GM12874 (cell line): ENCODE measurements at regions not wholly inside any gene's neighbourhood (a gene's known extent, or its start where the extent isn't known, plus 50 kb on each side); places are given as distances from the start of the nearest gene placed in this dataset.

Source experiments
- TF ChIP-seq, protein P1 (sequence below): IDR thresholded peaks from 2 replicates; pipeline ENCODE4 v1.5.1; 2011; ENCODE audit warnings: low read depth, mild to moderate bottlenecking, control low read depth, low read length, moderate library complexity; ENCODE audit not compliant: insufficient read depth

DNA sequence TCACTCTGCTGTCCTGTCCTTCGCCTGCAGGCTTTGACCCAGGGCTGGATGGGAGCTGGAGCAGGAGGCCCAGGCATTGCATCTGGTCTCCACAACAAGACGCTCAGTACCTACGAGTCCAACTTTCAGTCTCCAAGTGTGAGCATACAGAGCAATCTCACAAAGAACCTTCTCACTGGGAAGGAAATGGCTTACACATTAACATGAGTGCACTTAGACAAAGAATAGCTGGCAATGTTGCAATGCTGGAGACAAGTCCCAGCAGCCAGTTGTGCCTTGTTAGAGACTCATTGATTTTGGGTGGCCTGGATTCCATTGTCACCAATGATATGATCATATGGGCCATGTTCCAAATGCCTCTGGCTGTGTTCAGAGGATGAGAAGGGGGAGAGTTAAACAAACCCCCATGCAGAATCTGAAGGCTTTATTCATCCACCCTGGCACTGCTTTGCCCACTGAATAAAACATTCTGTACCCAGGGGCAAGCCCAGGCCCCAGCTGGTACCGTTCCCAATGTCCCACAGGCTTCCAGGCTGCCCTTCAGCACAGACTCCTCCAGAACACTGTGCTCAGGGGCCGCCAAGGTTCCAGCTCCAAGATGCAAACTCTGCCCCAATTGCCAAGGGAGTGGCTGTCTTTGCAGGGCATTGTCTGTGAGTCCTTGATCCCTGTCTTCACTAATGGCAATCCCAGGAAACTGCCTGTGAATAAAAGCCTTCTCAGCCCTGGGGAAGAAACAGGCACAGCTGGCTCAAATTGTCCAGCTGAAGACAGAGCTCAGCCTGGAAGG lies 185.5 kb downstream of the HSD17B3 start:
- TF ChIP-seq, protein P1, sequence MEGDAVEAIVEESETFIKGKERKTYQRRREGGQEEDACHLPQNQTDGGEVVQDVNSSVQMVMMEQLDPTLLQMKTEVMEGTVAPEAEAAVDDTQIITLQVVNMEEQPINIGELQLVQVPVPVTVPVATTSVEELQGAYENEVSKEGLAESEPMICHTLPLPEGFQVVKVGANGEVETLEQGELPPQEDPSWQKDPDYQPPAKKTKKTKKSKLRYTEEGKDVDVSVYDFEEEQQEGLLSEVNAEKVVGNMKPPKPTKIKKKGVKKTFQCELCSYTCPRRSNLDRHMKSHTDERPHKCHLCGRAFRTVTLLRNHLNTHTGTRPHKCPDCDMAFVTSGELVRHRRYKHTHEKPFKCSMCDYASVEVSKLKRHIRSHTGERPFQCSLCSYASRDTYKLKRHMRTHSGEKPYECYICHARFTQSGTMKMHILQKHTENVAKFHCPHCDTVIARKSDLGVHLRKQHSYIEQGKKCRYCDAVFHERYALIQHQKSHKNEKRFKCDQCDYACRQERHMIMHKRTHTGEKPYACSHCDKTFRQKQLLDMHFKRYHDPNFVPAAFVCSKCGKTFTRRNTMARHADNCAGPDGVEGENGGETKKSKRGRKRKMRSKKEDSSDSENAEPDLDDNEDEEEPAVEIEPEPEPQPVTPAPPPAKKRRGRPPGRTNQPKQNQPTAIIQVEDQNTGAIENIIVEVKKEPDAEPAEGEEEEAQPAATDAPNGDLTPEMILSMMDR, result no peak

DNA sequence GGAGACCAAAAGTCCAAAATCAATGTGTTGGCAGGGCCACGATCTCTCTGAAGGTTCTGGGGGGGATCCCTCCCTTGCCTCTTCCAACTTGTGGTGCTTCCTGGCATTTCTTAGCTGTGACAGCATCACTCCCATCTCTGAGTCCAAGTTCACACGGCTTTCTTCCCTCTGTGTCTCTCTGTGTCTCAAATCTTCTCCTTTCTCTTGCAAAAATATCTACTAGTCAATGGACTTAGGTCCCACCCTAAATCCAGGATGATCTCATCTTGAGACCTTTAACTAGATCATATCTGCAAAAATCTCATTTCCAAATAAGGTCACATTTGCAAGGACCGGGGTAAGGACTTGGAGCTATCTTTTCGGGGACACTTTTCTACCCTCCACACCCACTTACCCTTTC lies 186.1 kb downstream of the HSD17B3 start:
- TF ChIP-seq, protein P1, result no peak

DNA sequence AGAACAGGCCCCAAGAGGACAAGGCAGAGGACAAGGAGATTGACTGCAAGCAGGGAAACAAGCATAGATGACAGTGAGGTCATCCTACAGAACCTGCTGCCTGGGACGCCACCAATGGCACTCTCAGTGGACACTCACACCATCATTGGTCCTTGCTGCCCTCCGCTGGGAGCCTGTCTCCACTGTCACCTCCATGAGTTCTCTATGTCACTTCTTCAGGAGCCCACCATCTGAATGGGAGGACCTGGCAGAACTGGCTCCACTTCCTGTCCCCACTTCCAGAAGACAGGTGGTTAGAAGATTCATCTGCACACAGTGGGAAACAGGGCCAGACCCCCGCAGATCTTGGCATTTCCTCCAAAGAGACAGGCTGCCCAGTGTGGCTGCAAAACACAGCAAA lies 188.9 kb downstream of the HSD17B3 start:
- TF ChIP-seq, protein P1, result no peak

DNA sequence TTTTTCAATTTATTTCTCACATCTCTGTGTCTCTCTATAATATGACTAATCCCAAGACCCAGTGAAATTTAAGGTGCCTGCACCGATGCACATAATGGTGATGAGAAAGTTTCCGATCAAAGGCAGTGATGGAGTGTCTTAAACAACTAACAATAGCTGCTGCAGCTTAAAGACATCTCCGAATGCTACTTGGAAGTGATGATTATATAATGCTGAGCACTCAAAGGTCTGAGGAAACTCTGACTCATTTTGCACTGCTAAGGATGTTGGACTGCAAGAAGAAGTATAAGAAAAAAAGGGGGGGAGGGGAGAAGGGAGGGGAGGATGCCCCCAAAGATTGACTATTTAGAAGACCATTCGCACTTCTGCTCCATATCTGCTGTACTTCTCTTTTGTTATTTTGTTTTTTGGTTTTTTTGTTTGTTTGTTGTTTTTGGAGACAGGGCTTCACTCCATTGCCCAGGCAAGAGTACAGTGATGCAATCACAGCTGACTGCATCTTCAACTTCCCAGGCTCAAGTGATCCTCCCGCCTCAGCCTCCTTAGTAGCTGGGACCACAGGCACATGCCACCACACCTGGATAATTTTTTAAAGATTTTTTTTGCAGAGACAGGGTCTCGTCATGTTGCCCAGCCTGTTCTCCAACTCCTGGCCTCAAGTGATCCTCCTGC lies 192.2 kb downstream of the HSD17B3 start:
- TF ChIP-seq, protein P1, result no peak

DNA sequence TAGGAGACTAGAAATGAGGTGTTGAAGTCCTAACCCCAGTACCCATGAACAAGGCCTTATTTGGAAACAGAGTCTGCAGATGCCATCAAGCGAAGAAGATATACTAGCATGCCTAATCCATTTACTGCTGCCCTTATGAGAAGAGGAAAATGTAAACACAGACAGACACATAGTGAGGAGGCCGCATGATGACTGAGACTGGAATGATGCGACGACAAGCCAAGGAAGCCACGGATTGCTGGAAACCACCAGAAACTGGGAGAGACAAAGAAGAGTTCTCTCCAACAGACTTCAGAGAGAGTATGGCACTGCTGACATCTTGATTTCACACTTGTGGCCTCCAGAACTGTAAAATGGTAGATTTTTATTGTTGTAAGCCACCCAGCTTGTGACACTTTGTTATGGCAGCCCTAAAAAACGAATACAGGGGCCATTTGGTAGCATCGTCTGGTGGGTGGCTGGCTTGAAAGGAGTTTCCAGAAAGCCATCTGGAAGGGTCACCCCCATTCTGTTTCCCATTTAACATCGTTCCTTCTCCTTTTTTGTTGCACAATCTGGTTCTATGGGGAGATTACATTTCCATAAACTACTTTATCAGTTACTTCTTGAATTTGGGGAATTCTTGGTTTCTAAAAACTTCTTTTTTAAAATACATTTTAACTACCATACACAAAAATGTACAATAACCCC lies 193.1 kb downstream of the HSD17B3 start:
- TF ChIP-seq, protein P1, result no peak

DNA sequence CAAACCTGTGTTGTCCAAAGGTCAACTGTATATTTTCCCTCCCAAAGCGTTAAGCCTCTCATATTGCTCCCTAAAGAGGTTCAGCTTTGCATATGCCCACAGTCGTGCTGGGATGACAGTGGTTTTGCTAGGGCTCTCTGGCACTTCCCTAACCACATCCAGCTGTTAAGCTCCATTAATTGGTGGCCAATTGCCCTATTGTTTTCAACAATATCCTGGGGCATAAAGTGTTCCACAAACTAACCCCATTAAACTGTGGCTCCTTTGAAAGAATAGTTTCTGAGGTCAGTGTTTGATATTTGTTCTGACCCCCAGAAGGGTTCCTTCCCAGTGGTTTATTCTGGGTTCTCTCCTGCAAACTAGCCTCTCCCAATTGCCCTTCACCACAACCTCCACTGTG lies 194.5 kb downstream of the HSD17B3 start:
- TF ChIP-seq, protein P1, result no peak
